ENCODE measurements at regions not wholly inside any gene's neighbourhood (a gene's known extent, or its start where the extent isn't known, plus 50 kb on each side); places are given as distances from the start of the nearest gene placed in this dataset.

DNA sequence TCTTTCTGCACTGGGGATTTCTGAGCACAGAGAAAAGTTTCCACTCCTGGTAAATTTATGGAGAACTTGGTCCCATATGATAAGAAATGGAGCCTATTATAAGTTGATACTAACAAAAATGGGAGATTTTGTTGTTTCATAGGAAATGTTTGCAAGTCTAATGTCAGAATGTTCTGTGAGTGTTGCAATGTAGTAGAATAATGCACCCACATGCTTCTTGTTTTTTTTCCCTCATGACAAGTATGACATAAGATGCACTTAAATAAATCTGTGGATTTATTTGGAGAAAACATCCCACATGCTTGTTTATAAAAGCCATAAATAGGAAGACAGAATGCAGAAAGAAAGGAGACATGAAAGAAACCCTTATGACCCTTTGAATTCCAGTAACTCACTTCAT lies 50.8 kb upstream of the KCNJ6 start:
- no peak overlapping the region for H3K27ac ChIP-seq (ENCODE audit: low read depth, low read length, poor library complexity, severe bottlenecking)
- H3K27me3 ChIP-seq (ENCODE audit: insufficient read depth, low read length), result no peaks in the 10 kb centered on the region
- H3K9me2 ChIP-seq (ENCODE audit: low read depth, low read length), result no peaks in the 10 kb centered on the region
- no peaks in the 10 kb centered on the region for H3F3A ChIP-seq (ENCODE audit: insufficient read depth, low read length)
- no peak overlapping the region for H3K4me3 ChIP-seq (ENCODE audit: low read depth, low read length, poor library complexity, severe bottlenecking)
- no peak for TF ChIP-seq EZH2 (IDR thresholded peaks at IDR 0.05; ENCODE audit: borderline replicate concordance, low read length)
- TF ChIP-seq, protein P1, sequence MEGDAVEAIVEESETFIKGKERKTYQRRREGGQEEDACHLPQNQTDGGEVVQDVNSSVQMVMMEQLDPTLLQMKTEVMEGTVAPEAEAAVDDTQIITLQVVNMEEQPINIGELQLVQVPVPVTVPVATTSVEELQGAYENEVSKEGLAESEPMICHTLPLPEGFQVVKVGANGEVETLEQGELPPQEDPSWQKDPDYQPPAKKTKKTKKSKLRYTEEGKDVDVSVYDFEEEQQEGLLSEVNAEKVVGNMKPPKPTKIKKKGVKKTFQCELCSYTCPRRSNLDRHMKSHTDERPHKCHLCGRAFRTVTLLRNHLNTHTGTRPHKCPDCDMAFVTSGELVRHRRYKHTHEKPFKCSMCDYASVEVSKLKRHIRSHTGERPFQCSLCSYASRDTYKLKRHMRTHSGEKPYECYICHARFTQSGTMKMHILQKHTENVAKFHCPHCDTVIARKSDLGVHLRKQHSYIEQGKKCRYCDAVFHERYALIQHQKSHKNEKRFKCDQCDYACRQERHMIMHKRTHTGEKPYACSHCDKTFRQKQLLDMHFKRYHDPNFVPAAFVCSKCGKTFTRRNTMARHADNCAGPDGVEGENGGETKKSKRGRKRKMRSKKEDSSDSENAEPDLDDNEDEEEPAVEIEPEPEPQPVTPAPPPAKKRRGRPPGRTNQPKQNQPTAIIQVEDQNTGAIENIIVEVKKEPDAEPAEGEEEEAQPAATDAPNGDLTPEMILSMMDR (IDR thresholded peaks at IDR 0.05; ENCODE audit: low read length), result no peak
- H3K4me2 ChIP-seq (ENCODE audit: low read length), result no peak overlapping the region
- no peak overlapping the region for H2AFZ ChIP-seq (ENCODE audit: low read length)
- no peak overlapping the region for H3K9ac ChIP-seq (ENCODE audit: low read length)
- no peaks in the 10 kb centered on the region for H3K4me1 ChIP-seq (ENCODE audit: insufficient read depth, low read length, severe bottlenecking)
- no peaks in the 10 kb centered on the region for H4K20me1 ChIP-seq (ENCODE audit: insufficient read depth, low read length)
- H3K79me2 ChIP-seq (ENCODE audit: insufficient read depth, low read length), result no peaks in the 10 kb centered on the region
- H3K9me3 ChIP-seq (ENCODE audit: low read length), result no peaks in the 10 kb centered on the region
- no peaks in the 10 kb centered on the region for H3K36me3 ChIP-seq (ENCODE audit: insufficient read depth, low read length)

DNA sequence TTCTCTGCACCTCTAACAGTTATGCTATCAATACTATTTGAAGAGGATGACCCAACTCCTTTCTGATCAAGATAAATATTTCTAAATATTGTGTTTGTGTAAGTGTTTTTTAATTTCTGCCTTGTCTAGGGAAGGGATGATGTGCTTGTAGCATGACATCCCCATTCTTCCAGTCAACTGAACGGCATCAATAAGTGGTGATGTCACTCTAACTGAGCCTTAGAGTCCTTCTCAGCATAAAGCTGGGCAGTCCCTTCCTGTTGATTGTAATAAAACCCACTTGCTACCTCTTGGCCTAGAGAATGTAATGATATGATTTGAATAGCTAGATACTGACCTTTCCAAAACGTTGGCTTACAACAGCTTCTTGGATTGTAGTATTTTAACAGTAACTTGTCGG lies 52.5 kb upstream of the KCNJ6 start:
- Histone ChIP-seq H4K20me1 (ENCODE audit: insufficient read depth, low read length) (no peaks in the 10 kb centered on the region), H3K27me3 (ENCODE audit: insufficient read depth, low read length) (no peaks in the 10 kb centered on the region), H3K4me3 (ENCODE audit: low read depth, low read length, poor library complexity, severe bottlenecking) (no peak overlapping the region), H3K9ac (ENCODE audit: low read length) (no peak overlapping the region), H3K4me2 (ENCODE audit: low read length) (no peak overlapping the region), H3K27ac (ENCODE audit: low read depth, low read length, poor library complexity, severe bottlenecking) (no peak overlapping the region), H3K9me3 (ENCODE audit: low read length) (no peaks in the 10 kb centered on the region), H3K4me1 (ENCODE audit: insufficient read depth, low read length, severe bottlenecking) (no peaks in the 10 kb centered on the region), H3K9me2 (ENCODE audit: low read depth, low read length) (no peaks in the 10 kb centered on the region), H3K79me2 (ENCODE audit: insufficient read depth, low read length) (no peaks in the 10 kb centered on the region), H3F3A (ENCODE audit: insufficient read depth, low read length) (no peaks in the 10 kb centered on the region), H2AFZ (ENCODE audit: low read length) (no peak overlapping the region), H3K36me3 (ENCODE audit: insufficient read depth, low read length) (no peaks in the 10 kb centered on the region)
- TF ChIP-seq, protein P1 (IDR thresholded peaks at IDR 0.05; ENCODE audit: low read length), result no peak
- TF ChIP-seq EZH2 (IDR thresholded peaks at IDR 0.05; ENCODE audit: borderline replicate concordance, low read length), result no peak

DNA sequence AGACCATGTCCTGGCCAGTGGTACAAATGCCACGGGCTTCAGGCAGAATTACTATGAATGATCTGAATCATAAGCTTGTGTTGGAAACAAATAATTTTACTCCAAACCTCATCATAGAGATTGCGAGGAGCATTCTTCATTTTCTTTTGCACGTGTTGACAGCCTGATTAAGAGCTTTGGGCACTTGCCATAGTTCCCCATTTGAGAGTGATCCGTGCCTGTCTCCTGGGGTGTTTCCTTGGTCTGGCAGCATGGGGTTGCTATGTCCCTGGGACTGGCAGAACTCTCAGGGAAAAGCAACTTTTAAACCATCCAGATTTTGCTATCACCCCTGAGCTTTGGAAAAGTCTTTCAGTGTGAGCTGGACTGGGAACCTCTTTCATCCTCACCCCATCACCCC lies 54.3 kb upstream of the KCNJ6 start:
- H3K9me2 ChIP-seq (ENCODE audit: low read depth, low read length), result no peaks in the 10 kb centered on the region
- H3K4me1 ChIP-seq (ENCODE audit: insufficient read depth, low read length, severe bottlenecking), result no peaks in the 10 kb centered on the region
- H3K4me3 ChIP-seq (ENCODE audit: low read depth, low read length, poor library complexity, severe bottlenecking), result no peak overlapping the region
- no peak overlapping the region for H2AFZ ChIP-seq (ENCODE audit: low read length)
- H3K9me3 ChIP-seq (ENCODE audit: low read length), result no peaks in the 10 kb centered on the region
- H3K27me3 ChIP-seq (ENCODE audit: insufficient read depth, low read length), result no peaks in the 10 kb centered on the region
- H3K27ac ChIP-seq (ENCODE audit: low read depth, low read length, poor library complexity, severe bottlenecking), result no peak overlapping the region
- H3K9ac ChIP-seq (ENCODE audit: low read length), result no peak overlapping the region
- no peak for TF ChIP-seq EZH2 (IDR thresholded peaks at IDR 0.05; ENCODE audit: borderline replicate concordance, low read length)
- TF ChIP-seq, protein P1 (IDR thresholded peaks at IDR 0.05; ENCODE audit: low read length), result no peak
- H3K79me2 ChIP-seq (ENCODE audit: insufficient read depth, low read length), result no peaks in the 10 kb centered on the region
- no peaks in the 10 kb centered on the region for H3F3A ChIP-seq (ENCODE audit: insufficient read depth, low read length)
- no peaks in the 10 kb centered on the region for H3K36me3 ChIP-seq (ENCODE audit: insufficient read depth, low read length)
- H4K20me1 ChIP-seq (ENCODE audit: insufficient read depth, low read length), result no peaks in the 10 kb centered on the region
- H3K4me2 ChIP-seq (ENCODE audit: low read length), result no peak overlapping the region

Measured in OCI-LY1 (cell line).